GM12878 (cell line): ENCODE measurements at regions not wholly inside any gene's neighbourhood (a gene's known extent, or its start where the extent isn't known, plus 50 kb on each side); places are given as distances from the start of the nearest gene placed in this dataset.

Source experiments
- ATAC-seq: fragments of 200-7000 bp; cut with Tn5 transposase; 3 replicates; pipeline ENCODE4 v1.9.1; 2020; ENCODE audit warnings: mild to moderate bottlenecking, moderate library complexity
- BruUV-seq: library from RNA; stranded (reverse); fragments of 400-500 nt; replicated peaks from 2 replicates; lab custom pipeline; 2021; lab: Mats Ljungman, UMichigan
- CTCF ChIA-PET: fragments of 300-600 bp; sonication (Branson Sonifier 250); formaldehyde crosslinking; extraction: SDS; loops from one replicate; lab custom pipeline; 2021; ENCODE audit warnings: inconsistent platforms; lab: Yijun Ruan, JAX
- POLR2A ChIA-PET: fragments of 350-600 bp; formaldehyde crosslinking; extraction: SDS; loops from one replicate; lab custom pipeline; 2021; ENCODE audit warnings: inconsistent platforms; lab: Charles Lee
- RAD21 ChIA-PET: fragments of 300-600 bp; sonication (Branson Sonifier 250); formaldehyde crosslinking; loops from one replicate; lab custom pipeline; 2023; ENCODE audit warnings: antibody characterized with exemption; ENCODE audit not compliant: unreplicated experiment; lab: Charles Lee
- SMC1A ChIA-PET: fragments of 300-600 bp; sonication (Branson Sonifier 250); formaldehyde crosslinking; loops from one replicate; lab custom pipeline; 2023; ENCODE audit not compliant: unreplicated experiment, uncharacterized antibody; lab: Charles Lee
- DNase-seq: peaks from one replicate; pipeline ENCODE4 v3.0.0-alpha.2; 2011; ENCODE audit warnings: low read depth, low spot score
- FAIRE-seq: peaks from 3 replicates; lab custom pipeline; 2011; peaks lifted over from hg19 to GRCh38; lab: Jason Lieb, UNC
- H2AFZ ChIP-seq: 2 replicates; pipeline ENCODE4 v1.6.0; 2011; ENCODE audit warnings: low read depth, low read length, control low read depth; ENCODE audit not compliant: control insufficient read depth
- H3K27ac ChIP-seq: 2 replicates; pipeline ENCODE4 v1.5.1; 2011; ENCODE audit warnings: control low read depth; ENCODE audit not compliant: control insufficient read depth, insufficient read depth
- H3K27me3 ChIP-seq, 2 experiments: replicated peaks in 1 of 2; 2 replicates each; pipeline versions ENCODE4 v1.6.0 to v1.6.1; 2011; ENCODE audit warnings: low read length in 1 of 2; ENCODE audit not compliant: control insufficient read depth in 2 of 2, insufficient read depth in 2 of 2
- H3K36me3 ChIP-seq, 2 experiments: 2 replicates each; pipeline ENCODE4 v1.5.1; 2011; ENCODE audit warnings: low read length in 1 of 2; ENCODE audit not compliant: control insufficient read depth in 2 of 2, insufficient read depth in 2 of 2
- H3K4me1 ChIP-seq: 2 replicates; pipeline ENCODE4 v1.6.1; 2011; ENCODE audit warnings: mild to moderate bottlenecking, low read length, moderate library complexity, mixed read lengths; ENCODE audit not compliant: control insufficient read depth, insufficient read depth
- H3K4me2 ChIP-seq: 2 replicates; pipeline ENCODE4 v1.6.0; 2011; ENCODE audit warnings: control low read depth; ENCODE audit not compliant: control insufficient read depth, insufficient read depth
- H3K4me3 ChIP-seq: fragments of 200-600 bp; sonication (generic); 2 replicates; pipeline ENCODE4 v1.5.1; 2016
- H3K79me2 ChIP-seq: 2 replicates; pipeline ENCODE4 v1.6.0; 2011; ENCODE audit warnings: low read length; ENCODE audit not compliant: control insufficient read depth, insufficient read depth
- H3K9ac ChIP-seq: 2 replicates; pipeline ENCODE4 v1.8.0; 2011; ENCODE audit warnings: low read length, control low read depth, mixed read lengths; ENCODE audit not compliant: control insufficient read depth, insufficient read depth
- H3K9me3 ChIP-seq: replicated peaks from 3 replicates; pipeline ENCODE4 v1.5.1; 2011; ENCODE audit warnings: mild to moderate bottlenecking, low read length; ENCODE audit not compliant: control insufficient read depth, insufficient read depth
- H4K20me1 ChIP-seq: 2 replicates; pipeline ENCODE4 v1.6.0; 2011; ENCODE audit not compliant: control insufficient read depth, insufficient read depth
- BHLHE40 ChIP-seq, 2 experiments: fragments of 450-650 bp in 1 of 2; IDR thresholded peaks; 2 replicates each; pipeline ENCODE4 v1.6.1; 2011 to 2017; ENCODE audit warnings: low read depth in 2 of 2, borderline replicate concordance in 1 of 2, improper control_type of control experiment in 1 of 2, low read length in 1 of 2, mild to moderate bottlenecking in 1 of 2
- CTCF ChIP-seq, 3 experiments: IDR thresholded peaks in 2 of 3; conservative IDR thresholded peaks in 1 of 3; 2 replicates each; pipeline ENCODE4 v1.5.1; 2011; ENCODE audit warnings: low read depth in 3 of 3, low read length in 3 of 3, mild to moderate bottlenecking in 3 of 3, control low read depth in 2 of 3, moderate library complexity in 2 of 3, inconsistent platforms in 1 of 3, mixed read lengths in 1 of 3; ENCODE audit not compliant: control insufficient read depth in 2 of 3, insufficient read depth in 1 of 3; ENCODE audit errors: extremely low read depth in 1 of 3
- EED ChIP-seq: sonication (generic); IDR thresholded peaks from 2 replicates; pipeline ENCODE4 v1.6.1; 2016; ENCODE audit warnings: antibody characterized with exemption, low read depth
- MYB ChIP-seq: fragments of 150-350 bp; IDR thresholded peaks from 2 replicates; pipeline ENCODE4 v1.6.1; 2014; ENCODE audit warnings: mild to moderate bottlenecking, low read depth, low read length, borderline replicate concordance
- RAD51 ChIP-seq: fragments of 450-650 bp; IDR thresholded peaks from 2 replicates; pipeline ENCODE4 v1.6.1; 2016; ENCODE audit warnings: moderate library complexity, mild to moderate bottlenecking, inconsistent platforms
- WGBS: methylation state at CpG from one replicate; pipeline ENCODE4 v1.1.6; 2016; ENCODE audit warnings: low lambda C conversion rate; ENCODE audit not compliant: insufficient replicate concordance, insufficient coverage; ENCODE audit errors: missing lambda C conversion rate; 5-methylcytosine and 5-hydroxymethylcytosine counted together
- in situ Hi-C: fragments of 300-500 bp; cut with MboI; formaldehyde crosslinking; loops from 9 replicates; pipeline ENCODE4 v1.14.3; 2018; ENCODE audit warnings: mixed read lengths
- intact Hi-C: fragments of 100-400 bp; cut with micrococcal nuclease; formaldehyde crosslinking; loops from one replicate; pipeline ENCODE4 v1.14.2; 2022; ENCODE audit not compliant: unreplicated experiment

- Histone ChIP-seq H3K9ac (no peak overlapping the region), H3K79me2 (no peaks in the 10 kb centered on the region), H3K4me3 (no peak overlapping the region), H3K9me3 (no peaks in the 10 kb centered on the region), H3K4me1 (no peaks in the 10 kb centered on the region), H3K27ac (no peak overlapping the region), H3K4me2 (no peak overlapping the region), H4K20me1 (no peaks in the 10 kb centered on the region), H3K27me3 (no peaks in the 10 kb centered on the region), H3K36me3 (no peaks in the 10 kb centered on the region), H2AFZ (no peak overlapping the region)
- RAD21 ChIA-PET, result no interaction called here
- CTCF ChIA-PET, result interaction anchor here (0.6 kb wide), 1 partner anchor 1408 kb away, joined by 5 read pairs; no protein-coding TSS in a partner anchor
- DNase-seq, result no peak
- no peak for ATAC-seq
- intact Hi-C loops (no loop called here), in situ Hi-C loops (no loop called here)
- WGBS, result 41% methylated on average over 2 of the region's 2 CpGs
- POLR2A ChIA-PET, result no interaction called here
- SMC1A ChIA-PET, result no interaction called here
- BruUV-seq, result no TSS peak
- no peak for FAIRE-seq
- no peak for TF ChIP-seq RAD51
- no peak for TF ChIP-seq BHLHE40 (IDR thresholded peaks at IDR 0.05; ENCODE audit: borderline replicate concordance in 1 of 2, low read depth in 2 of 2, low read length in 1 of 2)
- no peak for TF ChIP-seq CTCF (IDR thresholded peaks at IDR 0.05 in 2 of 3, conservative IDR thresholded peaks at IDR 0.05 in 1 of 3; ENCODE audit: control insufficient read depth in 2 of 3, extremely low read depth in 1 of 3, insufficient read depth in 1 of 3, low read depth in 3 of 3, low read length in 3 of 3)
- no peak for TF ChIP-seq MYB
- no peak for TF ChIP-seq EED
Measured at GRCh38 chr3:22691407-22691806, 511.7 kb upstream of the UBE2E2 start.
